ENCODE measurements at regions not wholly inside any gene's neighbourhood (a gene's known extent, or its start where the extent isn't known, plus 50 kb on each side); places are given as distances from the start of the nearest gene placed in this dataset.

GRCh38 chr2:126187668-126188067 is 468.3 kb upstream of the GYPC start:
- no peak overlapping the region for H3K4me3 Mint-ChIP-seq
- H3K4me1 Mint-ChIP-seq (ENCODE audit: low read depth): no peaks in the 10 kb centered on the region
- no peaks in the 10 kb centered on the region for H3K9me3 Mint-ChIP-seq
- no peaks in the 10 kb centered on the region for H3K36me3 Mint-ChIP-seq (ENCODE audit: low read depth)
- no peak for DNase-seq
- no peak overlapping the region for H3K27ac Mint-ChIP-seq
- H3K27me3 Mint-ChIP-seq: no peaks in the 10 kb centered on the region

DNA sequence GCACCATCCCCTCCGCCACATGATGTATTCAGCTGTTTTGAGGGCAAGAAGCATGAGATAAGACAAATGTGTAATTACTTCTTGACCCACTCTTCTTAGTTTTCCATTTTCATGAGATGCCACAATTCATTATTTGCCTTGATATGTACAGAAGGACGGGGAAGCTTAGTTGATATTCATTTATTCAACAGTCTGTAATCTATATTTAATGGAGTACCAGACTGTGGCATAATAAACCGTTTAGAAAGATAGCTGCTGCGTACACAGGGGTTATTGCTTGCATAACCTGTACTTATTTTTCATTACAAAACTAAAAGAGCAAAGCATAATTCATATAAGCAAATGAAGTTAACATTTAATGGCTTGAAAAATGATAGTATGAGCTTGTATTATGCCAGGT is 466.4 kb upstream of the GYPC start:
- H3K27ac Mint-ChIP-seq: no peak overlapping the region
- no peaks in the 10 kb centered on the region for H3K9me3 Mint-ChIP-seq
- no peaks in the 10 kb centered on the region for H3K4me1 Mint-ChIP-seq (ENCODE audit: low read depth)
- H3K36me3 Mint-ChIP-seq (ENCODE audit: low read depth): no peaks in the 10 kb centered on the region
- H3K4me3 Mint-ChIP-seq: no peak overlapping the region
- DNase-seq: no peak
- no peaks in the 10 kb centered on the region for H3K27me3 Mint-ChIP-seq

DNA sequence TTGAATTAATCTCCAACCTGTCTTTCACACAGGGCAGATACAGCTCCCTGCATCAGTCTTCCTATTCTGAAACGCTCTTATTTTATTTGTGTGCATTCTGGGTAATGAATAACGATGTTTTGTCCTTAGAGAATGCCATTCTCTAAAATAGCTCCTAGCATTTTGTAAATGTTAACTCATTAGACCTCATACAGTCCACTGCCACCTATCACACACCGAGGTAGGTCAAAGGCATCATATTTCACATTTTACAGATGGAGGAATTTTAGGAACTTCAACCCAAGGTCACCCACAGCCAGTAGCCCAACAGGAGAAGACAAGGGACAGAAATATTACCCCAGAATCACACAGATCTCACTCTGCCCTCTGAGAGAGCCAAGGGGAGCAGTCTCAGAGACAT is 455.4 kb upstream of the GYPC start:
- peaks cover 6% of the 10 kb centered on the region for H3K9me3 Mint-ChIP-seq

GRCh38 chr2:126208266-126208665 is 447.7 kb upstream of the GYPC start:
- H3K36me3 Mint-ChIP-seq (ENCODE audit: low read depth): no peaks in the 10 kb centered on the region
- no peaks in the 10 kb centered on the region for H3K27me3 Mint-ChIP-seq
- DNase-seq: no peak
- H3K27ac Mint-ChIP-seq: no peak overlapping the region
- no peaks in the 10 kb centered on the region for H3K4me1 Mint-ChIP-seq (ENCODE audit: low read depth)
- no peak overlapping the region for H3K4me3 Mint-ChIP-seq
- no peaks in the 10 kb centered on the region for H3K9me3 Mint-ChIP-seq

More for the DNA sequence above, 455.4 kb upstream of the GYPC start:
- Mint-ChIP-seq H3K36me3 (ENCODE audit: low read depth) (no peaks in the 10 kb centered on the region), H3K27ac (no peak overlapping the region), H3K4me3 (no peak overlapping the region), H3K4me1 (ENCODE audit: low read depth) (no peaks in the 10 kb centered on the region), H3K27me3 (no peaks in the 10 kb centered on the region)
- no peak for DNase-seq

DNA sequence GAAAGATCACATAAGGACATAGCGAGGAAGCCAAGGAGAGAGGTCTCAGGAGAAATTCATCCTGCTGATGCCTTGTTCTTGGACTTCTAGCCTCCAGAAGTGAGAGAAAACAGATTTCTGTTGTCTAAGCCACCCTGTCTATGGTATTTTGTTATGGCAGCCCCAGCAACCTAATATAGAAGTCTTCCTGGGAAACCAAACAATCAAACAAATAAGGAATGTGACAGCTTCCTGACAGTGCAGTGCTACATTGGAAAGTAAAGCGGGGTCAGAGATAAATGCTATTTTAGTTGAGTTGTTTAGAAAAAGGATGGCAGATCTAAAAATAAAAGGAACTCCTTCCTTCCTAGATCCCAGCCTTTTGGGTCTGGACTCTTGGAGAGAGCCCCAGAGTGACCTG is 443.2 kb upstream of the GYPC start:
- DNase-seq: no peak
- Mint-ChIP-seq H3K4me3 (no peak overlapping the region), H3K4me1 (ENCODE audit: low read depth) (no peaks in the 10 kb centered on the region), H3K36me3 (ENCODE audit: low read depth) (no peaks in the 10 kb centered on the region), H3K9me3 (no peaks in the 10 kb centered on the region), H3K27ac (no peak overlapping the region), H3K27me3 (no peaks in the 10 kb centered on the region)

DNA sequence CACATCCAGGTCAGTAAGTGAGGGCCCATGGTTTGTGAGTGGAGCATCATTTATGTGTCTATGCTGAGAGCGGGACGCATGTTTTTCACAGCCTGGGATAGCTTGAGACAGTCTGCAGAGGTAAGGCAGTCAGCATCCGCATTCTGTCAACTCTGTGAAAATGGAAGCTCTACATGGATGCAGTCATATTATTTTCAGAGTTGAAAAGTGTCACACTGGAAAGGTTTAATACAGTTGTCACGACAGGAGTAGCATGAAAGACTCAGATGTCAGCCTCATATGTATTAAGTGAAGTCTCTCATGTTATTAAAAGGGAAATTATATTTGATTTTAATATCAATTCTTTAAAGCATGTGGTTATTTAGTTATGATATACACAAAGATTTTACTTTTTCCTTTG is 436.9 kb upstream of the GYPC start:
- H3K36me3 Mint-ChIP-seq (ENCODE audit: low read depth): no peaks in the 10 kb centered on the region
- H3K27ac Mint-ChIP-seq: no peak overlapping the region
- H3K4me1 Mint-ChIP-seq (ENCODE audit: low read depth): no peaks in the 10 kb centered on the region
- H3K4me3 Mint-ChIP-seq: no peak overlapping the region
- no peaks in the 10 kb centered on the region for H3K9me3 Mint-ChIP-seq
- DNase-seq: no peak
- H3K27me3 Mint-ChIP-seq: no peaks in the 10 kb centered on the region

GRCh38 chr2:126220331-126220730 is 435.6 kb upstream of the GYPC start:
- DNase-seq: no peak
- no peak overlapping the region for H3K4me3 Mint-ChIP-seq
- H3K4me1 Mint-ChIP-seq (ENCODE audit: low read depth): no peaks in the 10 kb centered on the region
- H3K27ac Mint-ChIP-seq: no peak overlapping the region
- H3K36me3 Mint-ChIP-seq (ENCODE audit: low read depth): no peaks in the 10 kb centered on the region
- H3K9me3 Mint-ChIP-seq: no peaks in the 10 kb centered on the region
- no peaks in the 10 kb centered on the region for H3K27me3 Mint-ChIP-seq

- H3K27ac Mint-ChIP-seq: no peak overlapping the region
- DNase-seq: no peak
- peaks cover 2% of the 10 kb centered on the region for H3K9me3 Mint-ChIP-seq
- no peaks in the 10 kb centered on the region for H3K36me3 Mint-ChIP-seq (ENCODE audit: low read depth)
- no peaks in the 10 kb centered on the region for H3K4me1 Mint-ChIP-seq (ENCODE audit: low read depth)
- H3K4me3 Mint-ChIP-seq: no peak overlapping the region
- no peaks in the 10 kb centered on the region for H3K27me3 Mint-ChIP-seq
Measured at GRCh38 chr2:126221506-126221905, 434.5 kb upstream of the GYPC start.

DNA sequence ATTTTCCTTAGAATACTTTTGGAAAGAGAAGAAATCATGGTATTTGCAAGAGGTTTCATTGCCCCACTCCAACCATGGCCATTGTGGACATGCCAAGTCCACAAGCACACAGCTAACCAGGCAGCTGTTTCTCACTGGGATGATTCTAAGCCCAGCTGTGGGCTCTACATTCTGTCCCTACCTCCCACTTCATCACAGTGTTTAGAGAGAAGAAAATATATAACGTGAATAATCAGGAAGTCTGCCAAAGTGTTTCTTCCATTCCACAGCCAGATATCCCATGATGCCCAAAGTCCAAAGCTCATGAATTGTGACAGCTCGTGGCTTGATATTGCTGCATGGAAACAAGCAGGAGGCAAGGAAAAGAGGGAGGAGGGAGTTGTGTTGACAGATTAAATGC is 433.7 kb upstream of the GYPC start:
- Mint-ChIP-seq H3K9me3 (peaks cover 2% of the 10 kb centered on the region), H3K4me3 (no peak overlapping the region), H3K36me3 (ENCODE audit: low read depth) (no peaks in the 10 kb centered on the region), H3K27ac (no peak overlapping the region), H3K4me1 (ENCODE audit: low read depth) (no peaks in the 10 kb centered on the region), H3K27me3 (no peaks in the 10 kb centered on the region)
- DNase-seq: no peak

DNA sequence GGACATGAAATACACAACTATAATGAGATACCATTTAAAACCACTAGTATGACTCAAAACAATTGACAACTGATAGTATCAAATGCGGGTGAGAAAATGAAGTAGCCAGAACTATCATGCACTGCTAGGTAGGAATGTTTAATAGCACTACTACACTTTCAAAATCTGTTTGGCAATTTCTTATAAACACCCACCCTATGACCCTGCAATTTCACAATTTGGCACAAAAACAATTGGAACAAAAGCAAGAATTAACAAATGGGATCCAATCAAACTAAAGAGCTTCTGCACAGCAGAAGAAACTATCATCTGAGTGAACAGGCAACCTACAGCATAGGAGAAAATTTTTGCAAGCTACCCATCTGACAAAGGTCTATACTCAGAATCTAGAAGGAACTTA is 431.2 kb upstream of the GYPC start:
- Mint-ChIP-seq H3K27me3 (no peaks in the 10 kb centered on the region), H3K36me3 (ENCODE audit: low read depth) (no peaks in the 10 kb centered on the region), H3K4me1 (ENCODE audit: low read depth) (no peaks in the 10 kb centered on the region), H3K4me3 (no peak overlapping the region), H3K27ac (no peak overlapping the region), H3K9me3 (peaks cover 7% of the 10 kb centered on the region)
- DNase-seq: no peak

DNA sequence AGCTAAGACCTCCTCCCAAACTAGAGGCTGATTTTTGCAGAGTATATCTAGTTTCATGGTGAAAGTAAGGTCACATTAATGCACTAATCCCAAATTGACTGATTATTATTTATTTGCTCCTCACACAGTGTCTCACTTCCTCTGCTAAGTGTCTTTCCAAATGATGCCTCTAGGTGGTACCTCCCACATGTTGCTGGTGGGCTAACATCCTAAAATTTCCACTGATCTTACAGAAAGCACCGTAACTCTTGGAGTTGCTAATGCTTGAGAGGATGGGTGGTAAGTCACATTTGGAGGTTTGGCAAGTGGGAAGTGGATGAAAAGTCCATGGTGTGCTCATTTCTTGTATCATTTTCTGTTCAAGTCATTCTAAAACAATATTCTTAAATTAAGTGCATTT is 428.7 kb upstream of the GYPC start:
- Mint-ChIP-seq H3K36me3 (ENCODE audit: low read depth) (no peaks in the 10 kb centered on the region), H3K27ac (no peak overlapping the region), H3K9me3 (peaks cover 7% of the 10 kb centered on the region), H3K27me3 (no peaks in the 10 kb centered on the region), H3K4me3 (no peak overlapping the region), H3K4me1 (ENCODE audit: low read depth) (no peaks in the 10 kb centered on the region)
- DNase-seq: no peak

GRCh38 chr2:126228531-126228930 is 427.4 kb upstream of the GYPC start:
- Mint-ChIP-seq H3K36me3 (ENCODE audit: low read depth) (no peaks in the 10 kb centered on the region), H3K27me3 (no peaks in the 10 kb centered on the region), H3K27ac (no peak overlapping the region), H3K4me3 (no peak overlapping the region), H3K4me1 (ENCODE audit: low read depth) (no peaks in the 10 kb centered on the region), H3K9me3 (peaks cover 7% of the 10 kb centered on the region)
- DNase-seq: no peak

DNA sequence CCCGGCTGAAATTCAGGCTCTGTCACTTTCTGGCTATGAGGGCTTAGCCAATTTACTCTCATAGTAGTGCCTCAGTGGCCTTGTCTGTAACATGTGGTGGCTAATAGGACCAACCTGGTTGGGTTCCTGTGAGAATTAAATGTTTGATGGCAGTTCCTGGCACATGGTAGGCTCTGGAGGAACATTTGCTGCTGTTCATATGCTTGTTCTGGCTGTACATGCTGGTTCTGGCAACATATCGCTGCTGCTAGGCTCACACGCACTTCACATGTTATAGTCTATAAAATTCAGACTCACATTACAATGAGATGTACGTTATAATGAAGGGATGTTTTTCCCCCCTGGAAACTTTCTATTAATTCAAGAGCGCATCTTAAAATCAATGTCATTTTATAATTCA is 417.7 kb upstream of the GYPC start:
- Mint-ChIP-seq H3K27me3 (no peaks in the 10 kb centered on the region), H3K4me3 (no peak overlapping the region), H3K36me3 (ENCODE audit: low read depth) (no peaks in the 10 kb centered on the region), H3K9me3 (no peaks in the 10 kb centered on the region), H3K4me1 (ENCODE audit: low read depth) (no peaks in the 10 kb centered on the region), H3K27ac (no peak overlapping the region)
- DNase-seq: no peak

GRCh38 chr2:126239320-126239955 is 416.5 kb upstream of the GYPC start:
- Mint-ChIP-seq H3K36me3 (ENCODE audit: low read depth) (no peaks in the 10 kb centered on the region), H3K27me3 (no peaks in the 10 kb centered on the region), H3K9me3 (no peaks in the 10 kb centered on the region), H3K4me3 (no peak overlapping the region), H3K4me1 (ENCODE audit: low read depth) (no peaks in the 10 kb centered on the region), H3K27ac (no peak overlapping the region)
- no peak for DNase-seq

DNA sequence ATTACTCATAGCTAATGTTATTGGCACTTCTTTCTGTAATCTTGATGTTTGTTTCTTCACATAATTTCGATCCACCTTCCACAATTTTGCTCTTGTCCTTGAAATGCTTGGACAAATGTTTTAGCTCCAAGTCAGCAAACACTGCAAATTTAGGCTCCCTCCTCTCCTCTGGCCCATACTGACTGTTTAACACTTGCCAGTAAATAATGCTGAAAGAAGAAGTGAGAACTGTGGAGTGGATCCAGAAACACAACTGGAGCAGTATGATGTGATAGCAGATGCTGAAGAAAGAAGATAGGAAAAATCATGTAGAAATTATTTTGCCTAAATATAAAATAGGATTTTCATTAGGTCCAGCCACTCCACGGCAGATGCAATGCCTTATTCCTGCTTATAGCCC is 415.0 kb upstream of the GYPC start:
- H3K4me3 Mint-ChIP-seq: no peak overlapping the region
- H3K27me3 Mint-ChIP-seq: no peaks in the 10 kb centered on the region
- H3K4me1 Mint-ChIP-seq (ENCODE audit: low read depth): no peaks in the 10 kb centered on the region
- no peaks in the 10 kb centered on the region for H3K36me3 Mint-ChIP-seq (ENCODE audit: low read depth)
- no peaks in the 10 kb centered on the region for H3K9me3 Mint-ChIP-seq
- no peak for DNase-seq
- no peak overlapping the region for H3K27ac Mint-ChIP-seq

GRCh38 chr2:126241411-126241810 is 414.5 kb upstream of the GYPC start:
- no peak for DNase-seq
- Mint-ChIP-seq H3K4me1 (ENCODE audit: low read depth) (no peaks in the 10 kb centered on the region), H3K4me3 (no peak overlapping the region), H3K27me3 (no peaks in the 10 kb centered on the region), H3K36me3 (ENCODE audit: low read depth) (no peaks in the 10 kb centered on the region), H3K27ac (no peak overlapping the region), H3K9me3 (no peaks in the 10 kb centered on the region)
